ENCODE measurements at regions not wholly inside any gene's neighbourhood (a gene's known extent, or its start where the extent isn't known, plus 50 kb on each side); places are given as distances from the start of the nearest gene placed in this dataset.

GRCh38 chr5:119741691-119742090 lies 112.3 kb downstream of the FAM170A start:
- no peak for DNase-seq (ENCODE audit: low read depth)
- H3K4me3 ChIP-seq (ENCODE audit: low read depth, low read length): no peak overlapping the region
- no peak for TF ChIP-seq CTCF (IDR thresholded peaks at IDR 0.05; ENCODE audit: insufficient read depth, low read length)

GRCh38 chr5:119742311-119742710 lies 113.0 kb downstream of the FAM170A start:
- DNase-seq (ENCODE audit: low read depth): no peak
- no peak overlapping the region for H3K4me3 ChIP-seq (ENCODE audit: low read depth, low read length)
- no peak for TF ChIP-seq CTCF (IDR thresholded peaks at IDR 0.05; ENCODE audit: insufficient read depth, low read length)

GRCh38 chr5:119743927-119744326 lies 114.6 kb downstream of the FAM170A start:
- peak; percentile 40 for DNase-seq (ENCODE audit: low read depth)

GRCh38 chr5:119745976-119746375 lies 116.6 kb downstream of the FAM170A start:
- no peak for DNase-seq (ENCODE audit: low read depth)
- TF ChIP-seq CTCF (IDR thresholded peaks at IDR 0.05; ENCODE audit: insufficient read depth, low read length): no peak
- no peak overlapping the region for H3K4me3 ChIP-seq (ENCODE audit: low read depth, low read length)

More at GRCh38 chr5:119743927-119744326, 114.6 kb downstream of the FAM170A start:
- peak; percentile 31 for TF ChIP-seq CTCF (IDR thresholded peaks at IDR 0.05; ENCODE audit: insufficient read depth, low read length)
- H3K4me3 ChIP-seq (ENCODE audit: low read depth, low read length): no peak overlapping the region

- no peak for DNase-seq (ENCODE audit: low read depth)
- no peak for TF ChIP-seq CTCF (IDR thresholded peaks at IDR 0.05; ENCODE audit: insufficient read depth, low read length)
- H3K4me3 ChIP-seq (ENCODE audit: low read depth, low read length): no peak overlapping the region
Observed at GRCh38 chr5:119746984-119747383, 117.6 kb downstream of the FAM170A start.

- DNase-seq (ENCODE audit: low read depth): no peak
- no peak for TF ChIP-seq CTCF (IDR thresholded peaks at IDR 0.05; ENCODE audit: insufficient read depth, low read length)
- no peak overlapping the region for H3K4me3 ChIP-seq (ENCODE audit: low read depth, low read length)
Observed at GRCh38 chr5:119750887-119751733, 121.8 kb downstream of the FAM170A start.

Data from fibroblast of the aortic adventitia (primary cell).